GM19463 (cell line): ENCODE measurements at regions not wholly inside any gene's neighbourhood (a gene's known extent, or its start where the extent isn't known, plus 50 kb on each side); places are given as distances from the start of the nearest gene placed in this dataset.
"Not testable (repeated sequence)": the region's sequence is repeated elsewhere in the genome, so short reads cannot be mapped to it uniquely, and the experiment has no call there.

Source experiments
- ATAC-seq: cut with Tn5 transposase; IDR thresholded peaks from one replicate; pipeline ENCODE4 v1.9.1; 2021; ENCODE audit warnings: mild to moderate bottlenecking, moderate library complexity; ENCODE audit not compliant: unreplicated experiment

DNA sequence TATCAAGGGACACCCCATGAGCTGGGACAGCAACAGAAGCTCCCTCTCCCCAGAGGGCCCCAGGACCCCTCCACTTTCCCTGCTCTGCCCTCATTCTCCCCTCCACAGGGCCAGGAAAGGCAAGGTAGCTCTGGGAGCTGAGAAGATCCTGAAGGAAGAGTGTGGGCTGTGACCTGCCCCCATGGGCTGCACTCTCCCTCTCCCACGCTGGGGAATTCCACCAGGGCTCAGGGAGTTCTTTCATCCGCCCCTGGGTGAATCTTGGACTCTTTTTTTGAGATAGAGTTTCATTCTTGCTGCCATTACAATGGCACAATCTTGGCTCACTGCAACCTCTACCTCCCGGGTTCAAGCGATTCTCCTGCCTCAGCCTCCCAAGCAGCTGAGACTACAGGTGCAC is 73.8 kb downstream of the C9orf50 start:
- no peak for ATAC-seq

DNA sequence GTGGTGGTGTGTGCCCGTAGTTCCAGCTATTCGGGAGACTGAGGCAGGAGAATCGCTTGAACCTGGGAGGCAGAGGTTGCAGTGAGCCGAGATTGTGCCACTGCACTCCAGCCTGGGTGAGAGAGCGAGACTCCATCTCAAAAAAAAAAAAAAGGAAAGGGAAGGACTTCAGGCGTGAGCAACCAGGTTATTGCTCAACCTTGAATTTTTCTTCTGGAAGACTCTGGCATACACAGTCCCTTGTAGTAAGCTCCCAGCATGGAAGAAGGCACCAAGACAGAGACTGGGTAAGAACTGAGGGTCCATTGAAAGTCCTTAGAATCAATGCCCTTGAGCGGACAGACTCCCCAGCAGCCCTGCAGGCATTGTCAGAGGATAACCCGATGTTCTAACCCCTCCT is 75.0 kb downstream of the C9orf50 start:
- ATAC-seq, result not testable (repeated sequence)

DNA sequence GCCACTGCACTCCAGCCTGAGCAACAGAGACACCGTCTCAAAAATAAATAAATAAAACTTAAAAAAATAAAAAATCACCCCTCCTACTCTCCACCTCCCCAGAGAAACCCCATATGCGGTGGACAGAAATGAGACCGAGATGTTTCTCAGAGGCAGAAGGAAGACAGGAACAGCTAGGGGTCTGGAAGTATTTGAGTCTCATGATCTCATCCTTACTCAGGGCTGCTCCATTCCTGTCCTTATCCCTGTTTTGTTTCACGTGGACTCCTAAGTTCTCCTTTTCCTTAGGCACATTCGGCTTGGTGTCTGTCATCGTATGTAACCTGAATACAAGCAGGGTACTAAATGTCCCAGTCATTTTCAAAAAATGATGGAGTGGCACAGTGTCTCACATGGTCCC is 76.1 kb downstream of the C9orf50 start:
- no peak for ATAC-seq

DNA sequence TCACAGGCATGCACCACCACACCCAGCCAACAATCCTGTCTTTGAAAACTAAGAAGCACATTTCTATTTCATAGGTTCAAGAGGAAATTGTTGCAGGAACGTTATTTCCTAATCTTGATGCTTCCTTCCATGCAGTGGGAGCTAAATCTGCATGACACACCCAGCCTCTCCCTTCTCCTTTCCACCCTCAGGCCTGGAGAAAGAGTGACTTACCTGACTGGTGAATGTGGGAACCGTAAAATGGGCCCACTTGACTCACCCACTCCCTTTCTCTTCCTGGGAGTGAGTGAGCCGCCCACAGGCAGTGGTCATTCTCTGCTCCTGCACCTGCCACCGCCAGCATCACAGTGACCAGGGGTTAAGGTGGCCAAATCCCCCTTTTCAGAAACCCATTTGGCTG is 78.2 kb downstream of the C9orf50 start:
- no peak for ATAC-seq

DNA sequence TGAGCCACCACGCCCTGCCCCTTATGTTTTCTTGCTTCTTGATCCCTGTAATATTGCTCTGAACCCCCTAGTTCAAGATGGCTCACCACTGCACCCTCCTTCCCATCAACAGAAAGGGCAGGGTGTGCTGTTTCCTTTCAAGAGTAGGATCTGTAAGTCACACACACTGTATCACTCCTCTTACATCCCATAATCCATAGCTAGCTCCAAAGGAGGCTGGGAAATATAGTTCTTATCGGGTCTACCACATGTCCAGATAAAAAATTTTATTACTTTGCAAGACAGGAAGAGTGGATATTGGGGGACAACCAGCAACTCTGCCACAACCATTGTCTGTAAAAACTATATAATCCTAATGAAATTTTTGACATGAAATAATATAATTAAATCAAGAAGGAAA is 79.6 kb downstream of the C9orf50 start:
- ATAC-seq, result no peak

DNA sequence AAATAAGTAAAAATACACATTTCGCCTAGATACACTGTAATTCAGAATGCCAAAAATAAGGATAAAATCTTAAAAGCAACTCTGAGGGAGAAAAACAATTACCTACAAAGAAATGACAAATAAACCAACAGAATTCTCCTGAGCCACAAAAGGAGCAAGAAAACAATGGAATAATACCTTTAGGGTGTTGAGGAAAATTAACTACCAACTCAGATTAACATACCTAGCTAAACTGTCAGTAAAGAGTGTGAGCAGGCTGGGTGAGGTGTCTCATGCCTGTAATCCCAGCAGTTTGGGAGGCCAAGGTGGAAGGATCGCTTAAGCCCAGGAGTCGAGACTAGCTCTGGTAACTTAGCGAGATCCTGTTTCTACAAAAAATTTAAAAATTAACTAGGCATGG is 81.5 kb downstream of the C9orf50 start:
- ATAC-seq, result no peak

DNA sequence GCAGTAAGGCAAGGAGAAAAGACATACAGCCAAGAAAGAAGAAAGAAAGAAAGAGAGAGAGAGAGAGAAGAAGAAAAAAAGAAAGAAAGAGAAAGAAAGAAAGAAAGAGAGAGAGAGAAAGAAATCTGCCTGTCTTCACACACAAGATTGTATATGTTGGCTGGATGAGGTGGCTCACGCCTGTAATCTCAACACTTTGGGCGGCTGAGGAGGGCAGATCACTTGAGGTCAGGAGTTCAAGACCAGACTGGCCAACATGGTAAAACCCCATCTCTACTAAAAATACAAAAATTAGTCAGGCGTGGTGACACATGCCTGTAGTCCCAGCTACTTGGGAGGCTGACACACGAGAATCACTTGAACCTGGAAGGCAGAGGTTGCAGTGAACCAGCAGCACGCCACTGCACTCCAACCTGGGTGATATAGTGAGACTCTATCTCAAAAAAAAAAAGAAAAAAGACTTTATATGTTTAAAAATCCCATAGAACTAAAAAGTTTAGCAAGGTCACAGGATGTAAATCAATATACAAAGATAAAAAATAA is 89.0 kb downstream of the C9orf50 start:
- not testable (repeated sequence) for ATAC-seq

DNA sequence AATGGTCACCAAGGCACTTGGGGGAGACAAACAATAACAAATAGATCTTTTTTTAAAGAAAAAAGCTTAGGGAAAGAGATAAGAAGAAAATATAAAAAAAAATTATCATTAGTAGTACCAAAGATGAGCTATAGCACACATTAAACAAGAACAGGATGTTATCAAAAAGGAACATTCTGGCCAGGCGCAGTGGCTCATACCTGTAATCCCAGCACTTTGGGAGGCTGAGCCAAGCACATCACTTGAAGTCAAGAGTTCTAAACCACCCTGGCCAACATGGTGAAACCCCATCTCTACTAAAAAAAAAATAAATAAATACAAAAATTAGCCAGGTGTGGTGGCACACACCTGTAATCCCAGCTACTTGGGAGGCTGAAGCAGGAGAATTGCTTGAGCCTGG is 92.9 kb downstream of the C9orf50 start:
- not testable (repeated sequence) for ATAC-seq

DNA sequence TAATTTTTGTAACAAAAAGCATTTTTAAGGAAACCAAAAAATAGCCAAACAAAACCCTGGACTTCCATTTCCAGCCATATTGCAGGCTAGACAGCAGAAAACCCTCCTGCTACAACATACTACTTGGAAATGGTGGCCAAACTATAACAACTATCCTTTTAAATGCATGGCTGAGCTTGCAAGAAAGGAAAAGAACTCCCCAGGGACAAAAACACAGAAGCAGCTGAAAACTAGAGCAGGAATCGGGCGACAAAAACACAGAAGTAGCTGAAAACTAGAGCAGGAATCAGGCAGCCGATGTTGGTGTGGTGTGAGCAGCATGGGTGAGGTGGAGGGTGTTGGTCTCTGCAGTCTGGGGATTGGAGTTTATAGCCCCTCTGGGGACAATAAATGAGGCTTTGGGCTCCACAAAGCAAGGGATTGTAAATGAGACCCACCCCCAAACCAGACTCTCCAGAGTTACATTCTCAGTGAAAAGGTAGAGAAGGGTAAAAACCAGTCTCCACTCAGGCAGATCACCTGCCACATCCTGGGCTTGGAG is 95.2 kb downstream of the C9orf50 start:
- no peak for ATAC-seq

DNA sequence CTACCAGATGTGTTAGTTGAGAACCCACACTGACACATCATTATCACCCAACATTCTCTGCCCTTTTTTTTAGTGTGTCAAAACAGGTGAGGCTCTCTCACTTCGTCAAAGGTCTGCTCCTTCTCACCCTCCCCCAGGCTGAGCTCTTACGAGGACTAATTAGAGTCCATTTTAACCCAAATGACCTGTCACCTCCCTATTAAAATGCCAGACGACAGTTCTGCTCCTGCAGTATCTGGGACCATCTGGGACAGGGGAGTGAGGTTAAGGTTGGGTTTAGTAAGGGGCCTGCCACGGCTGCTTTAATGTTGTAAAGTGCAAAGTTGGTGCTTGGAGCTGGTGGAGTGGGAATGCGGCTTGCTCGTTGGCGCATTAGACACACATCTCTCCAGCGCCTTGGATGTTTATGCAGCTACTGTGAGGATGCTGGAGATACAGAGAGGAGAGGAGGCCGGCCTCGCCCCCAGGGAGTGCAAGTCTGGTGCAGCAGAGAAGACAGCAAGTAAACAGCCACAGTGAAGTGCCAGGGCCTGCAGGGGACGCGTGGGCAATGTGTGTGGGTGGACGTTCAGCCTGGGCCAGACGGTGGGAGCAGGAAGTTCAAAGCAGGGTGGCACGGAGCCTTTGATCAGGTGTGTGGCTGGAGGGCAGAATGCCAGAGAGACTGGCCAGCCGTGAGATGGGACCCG is 96.2 kb downstream of the C9orf50 start:
- no peak for ATAC-seq

DNA sequence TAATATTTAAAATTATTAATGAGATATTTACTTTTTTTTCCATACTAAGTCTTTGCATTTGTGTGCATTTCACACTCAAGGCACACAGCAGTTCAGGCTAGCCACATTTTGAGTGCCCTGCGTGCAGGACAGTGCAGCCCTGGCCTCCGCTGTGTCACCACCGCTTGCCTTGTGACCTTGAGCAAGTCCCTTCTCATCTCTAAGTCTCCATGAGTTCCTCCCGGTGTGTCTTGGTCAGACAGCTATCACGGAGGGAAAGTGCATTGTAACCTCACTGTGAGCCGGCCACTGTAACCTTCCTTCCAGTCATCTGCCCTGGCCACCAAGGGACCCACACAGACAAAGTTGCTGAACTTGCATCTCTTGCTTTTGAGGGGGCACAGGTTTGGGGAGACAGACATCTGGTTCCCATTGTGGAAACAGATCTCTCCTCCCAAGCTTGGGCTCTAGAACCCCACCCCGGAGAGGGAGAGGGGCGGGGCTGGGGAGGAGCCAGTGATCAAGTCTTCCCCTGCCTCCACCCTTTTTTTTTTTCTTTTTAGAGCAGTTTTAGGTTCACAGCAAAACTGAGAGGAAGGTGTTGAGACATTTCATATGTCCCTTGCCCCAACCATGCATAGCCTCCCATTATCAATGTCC is 96.8 kb downstream of the C9orf50 start:
- no peak for ATAC-seq

DNA sequence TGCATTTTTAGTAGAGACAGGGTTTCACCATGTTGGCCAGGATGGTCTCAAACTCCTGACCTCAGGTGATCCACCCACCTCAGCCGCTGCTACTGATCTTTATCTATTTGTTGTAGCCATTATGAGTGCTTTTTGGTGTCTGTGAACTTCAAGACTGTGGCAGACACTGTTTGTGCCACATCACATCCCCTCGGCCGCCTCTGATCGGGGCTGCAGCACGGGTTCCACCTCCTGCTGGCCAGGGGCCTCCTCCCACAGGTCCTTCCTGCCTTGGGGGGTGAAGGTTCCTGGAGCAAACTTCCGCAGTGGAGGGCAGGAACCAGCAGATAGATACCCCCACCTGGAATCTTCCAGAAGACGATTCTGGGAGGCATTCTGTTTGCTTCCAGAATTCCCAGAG is 98.5 kb downstream of the C9orf50 start:
- ATAC-seq, result no peak

DNA sequence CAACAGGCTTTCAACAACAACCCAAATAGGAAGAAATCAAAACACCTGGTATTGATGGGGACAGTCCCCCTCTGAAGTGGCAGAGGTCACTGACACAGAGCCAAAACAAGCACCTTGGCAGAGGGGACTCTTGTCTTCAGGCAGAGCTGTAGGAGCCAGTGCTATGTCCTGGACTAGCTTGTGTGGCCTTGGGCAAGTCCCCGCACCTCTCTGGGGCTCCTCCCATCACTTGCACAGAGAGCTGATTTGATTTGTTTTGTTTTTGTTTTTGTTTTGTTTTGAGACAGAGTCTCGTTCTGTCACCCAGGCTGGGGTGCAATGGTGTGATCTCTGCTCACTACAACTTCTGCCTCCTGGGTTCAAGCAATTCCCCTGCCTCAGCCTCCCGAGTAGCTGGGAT is 100.8 kb downstream of the C9orf50 start:
- no peak for ATAC-seq

DNA sequence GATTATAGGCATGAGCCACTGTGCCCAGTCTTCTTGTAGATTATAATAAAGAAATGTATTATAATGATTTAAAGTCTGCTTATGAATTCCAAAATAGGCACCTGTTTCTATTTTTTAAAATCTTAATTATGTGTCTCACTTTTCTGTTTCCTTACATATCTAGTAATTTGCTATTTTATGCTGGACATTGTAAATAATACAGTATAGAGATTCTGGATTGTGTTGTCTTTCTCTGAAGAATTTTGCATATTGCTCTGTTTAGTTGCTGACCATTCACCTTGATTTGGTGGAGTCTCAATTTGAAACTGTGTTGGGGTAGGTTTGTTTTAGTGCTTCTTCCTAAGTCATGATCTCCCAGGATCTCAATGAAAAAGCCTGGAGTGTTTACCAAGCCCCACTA is 102.8 kb downstream of the C9orf50 start:
- ATAC-seq, result no peak

DNA sequence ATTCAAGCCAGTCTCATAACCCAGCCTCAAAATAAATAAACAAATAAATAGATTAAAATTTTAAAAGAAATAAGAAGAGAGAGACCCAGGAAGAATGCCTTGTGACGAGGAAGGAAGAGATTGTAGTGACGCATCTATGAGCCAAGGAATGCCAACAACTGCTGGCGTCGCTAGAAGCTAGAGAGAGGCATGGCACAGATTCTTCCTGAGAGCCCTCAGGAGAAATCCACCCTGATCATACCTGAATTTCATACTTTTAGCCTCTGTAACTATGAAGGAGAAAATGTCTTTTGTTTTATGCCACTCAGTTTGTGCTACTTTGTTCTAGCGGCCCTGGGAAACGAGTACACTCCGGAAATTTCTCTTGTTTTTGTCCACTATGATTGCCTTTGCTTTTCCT is 103.9 kb downstream of the C9orf50 start:
- ATAC-seq, result no peak

DNA sequence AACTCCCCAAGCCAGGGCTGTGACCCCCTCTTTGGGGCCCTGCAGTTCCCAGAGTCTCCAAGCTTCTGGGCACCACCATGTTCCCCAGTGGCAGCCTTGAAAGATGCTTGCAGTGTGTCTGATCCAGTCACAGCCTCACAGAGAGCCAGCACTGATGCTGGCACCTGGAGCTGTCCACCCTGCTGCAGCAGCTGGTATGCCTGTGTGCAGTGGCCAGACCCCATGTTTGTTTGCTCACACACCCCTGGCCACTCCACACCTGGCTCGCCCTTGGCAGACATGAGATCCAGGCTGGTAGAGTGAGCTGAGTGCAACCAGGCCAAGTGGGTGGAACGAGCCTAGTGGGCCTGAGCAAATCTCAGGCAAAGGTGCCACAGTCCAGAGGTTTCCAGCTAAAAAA is 106.0 kb downstream of the C9orf50 start:
- ATAC-seq, result no peak

DNA sequence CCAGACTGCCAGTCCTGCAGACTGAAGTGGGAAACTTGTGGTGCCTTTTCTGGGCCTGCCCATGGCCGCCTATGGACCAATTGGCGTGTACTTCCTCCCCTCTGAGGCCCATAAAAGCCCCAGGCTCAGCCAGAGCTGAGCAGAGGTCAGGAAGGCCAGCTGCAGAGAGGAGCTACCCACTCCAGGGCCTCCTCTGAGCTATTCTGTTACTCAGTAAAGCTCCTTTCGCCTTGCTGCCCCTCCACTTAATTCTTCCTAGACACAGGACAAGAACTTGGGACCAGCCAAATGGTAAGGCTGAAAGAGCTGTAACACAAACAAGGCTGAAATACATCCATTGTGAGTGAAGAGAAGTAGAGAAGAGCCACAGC is 106.4 kb downstream of the C9orf50 start:
- no peak for ATAC-seq

DNA sequence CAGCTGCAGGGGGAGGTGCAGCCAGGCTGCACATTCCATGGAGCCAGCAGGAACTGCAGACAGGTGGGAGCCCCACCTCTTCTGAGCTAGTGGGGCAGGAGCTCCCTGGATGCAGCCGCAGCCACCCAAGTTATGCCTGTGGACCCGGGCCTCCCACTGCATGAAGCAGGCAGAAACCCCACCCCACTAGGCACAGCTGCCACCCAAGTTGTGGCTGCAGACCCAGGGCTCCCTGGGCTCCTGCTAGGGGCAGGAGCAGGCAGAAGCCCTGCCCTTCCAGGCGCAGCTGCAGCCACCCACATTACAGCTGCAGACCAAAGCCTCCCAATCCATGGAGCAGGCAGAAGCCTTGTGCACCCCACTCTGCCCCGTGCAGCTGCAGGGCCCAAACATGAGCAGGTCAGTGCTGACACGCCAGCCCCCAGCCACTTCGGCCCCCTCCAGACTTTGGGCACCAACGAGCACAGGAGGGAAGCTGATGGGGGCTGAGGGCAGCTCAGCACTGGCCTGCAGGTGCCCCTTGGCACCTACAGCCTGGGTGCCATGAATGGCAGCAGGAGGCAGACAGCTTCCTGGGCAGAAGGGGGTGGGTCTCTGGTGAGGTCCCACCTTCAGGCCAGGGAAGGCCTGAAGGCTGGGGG is 106.9 kb downstream of the C9orf50 start:
- no peak for ATAC-seq

DNA sequence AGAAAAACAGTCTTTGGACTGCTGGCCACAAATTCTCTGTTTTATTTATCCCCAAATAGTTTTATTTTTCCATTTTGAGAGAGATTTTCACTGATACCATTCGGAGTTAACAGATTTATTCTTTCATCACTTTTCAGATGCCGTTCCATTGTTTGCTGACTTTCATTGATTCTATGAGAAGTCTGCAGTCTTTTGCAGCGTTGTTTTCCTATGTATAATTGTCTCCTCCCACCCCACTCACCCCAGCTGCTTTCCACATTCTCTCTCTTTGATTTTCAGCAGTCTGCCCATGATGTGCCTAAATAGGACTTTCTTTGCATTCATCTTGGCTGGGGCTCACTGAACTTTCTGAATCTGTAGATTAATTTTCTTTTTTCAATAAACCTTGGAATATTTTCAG is 107.6 kb downstream of the C9orf50 start:
- no peak for ATAC-seq

DNA sequence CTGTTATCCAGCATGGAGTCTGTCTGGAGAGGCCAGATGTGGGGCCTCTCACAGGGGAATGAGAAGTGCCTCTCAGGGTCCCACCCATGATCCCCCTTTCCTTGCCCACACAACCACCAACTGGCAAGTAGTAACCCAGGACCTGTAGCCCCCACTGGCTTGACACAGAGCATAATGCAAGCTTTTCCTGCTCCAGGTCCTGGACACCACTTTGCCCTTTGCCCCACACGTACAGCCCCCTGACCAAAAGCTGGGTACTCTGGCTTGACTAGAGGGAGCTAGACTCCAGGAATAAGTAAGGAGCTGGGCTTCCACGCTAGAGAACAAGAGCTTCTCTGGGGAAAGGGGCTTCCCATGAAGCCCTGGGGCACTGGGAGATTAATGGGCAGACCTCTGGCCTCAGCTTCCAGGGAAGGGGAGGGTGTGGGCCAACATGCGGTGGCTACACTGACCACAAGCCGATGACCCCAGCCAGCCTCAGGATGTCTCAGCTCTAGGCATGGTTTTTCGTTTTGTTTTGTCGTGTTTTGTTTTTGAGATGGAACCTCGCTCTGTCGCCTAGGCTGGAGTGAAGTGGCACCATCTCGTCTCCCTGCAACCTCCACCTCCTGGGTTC is 109.5 kb downstream of the C9orf50 start:
- ATAC-seq, result no peak

DNA sequence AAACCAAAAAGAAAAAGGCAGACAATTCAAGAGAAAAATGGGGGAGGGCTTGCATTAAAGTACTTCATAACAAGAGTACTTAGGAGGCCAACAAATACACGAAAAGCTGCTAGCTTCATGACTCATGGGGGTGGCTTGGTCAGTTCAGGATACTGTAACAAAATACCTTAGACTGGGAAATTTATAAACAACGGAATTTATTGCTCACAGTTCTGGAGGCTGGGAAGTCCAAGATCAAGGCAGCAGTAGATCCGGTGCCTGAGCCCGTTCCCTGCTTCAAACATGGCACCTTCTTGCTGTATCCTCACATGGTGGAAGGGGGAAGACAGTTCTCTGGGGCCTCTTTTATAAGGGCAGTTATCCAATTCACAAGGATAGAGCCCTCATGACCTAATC is 111.4 kb downstream of the C9orf50 start:
- no peak for ATAC-seq

DNA sequence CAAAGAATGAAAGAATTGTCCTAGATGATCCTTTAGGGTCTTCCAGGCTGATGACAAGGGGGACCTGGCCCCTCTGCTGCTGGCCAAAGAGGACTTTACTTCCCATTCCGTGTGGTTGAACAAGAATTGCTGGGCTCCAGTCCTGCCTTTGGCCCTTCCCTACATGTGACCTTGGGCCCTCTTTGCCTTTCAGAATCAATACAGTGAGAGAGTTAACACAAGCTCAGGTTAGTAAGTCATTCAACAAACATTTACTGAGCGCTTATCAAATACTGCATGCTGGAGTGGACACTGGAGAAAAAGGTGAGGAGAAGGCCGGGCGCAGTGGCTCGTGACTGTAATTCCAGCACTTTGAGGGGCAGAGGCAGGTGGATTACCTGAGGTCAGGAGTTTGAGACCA is 113.1 kb downstream of the C9orf50 start:
- ATAC-seq, result no peak
